ENCODE measurements at regions not wholly inside any gene's neighbourhood (a gene's known extent, or its start where the extent isn't known, plus 50 kb on each side); places are given as distances from the start of the nearest gene placed in this dataset.
"Not testable (repeated sequence)": the region's sequence is repeated elsewhere in the genome, so short reads cannot be mapped to it uniquely, and the experiment has no call there.

DNA sequence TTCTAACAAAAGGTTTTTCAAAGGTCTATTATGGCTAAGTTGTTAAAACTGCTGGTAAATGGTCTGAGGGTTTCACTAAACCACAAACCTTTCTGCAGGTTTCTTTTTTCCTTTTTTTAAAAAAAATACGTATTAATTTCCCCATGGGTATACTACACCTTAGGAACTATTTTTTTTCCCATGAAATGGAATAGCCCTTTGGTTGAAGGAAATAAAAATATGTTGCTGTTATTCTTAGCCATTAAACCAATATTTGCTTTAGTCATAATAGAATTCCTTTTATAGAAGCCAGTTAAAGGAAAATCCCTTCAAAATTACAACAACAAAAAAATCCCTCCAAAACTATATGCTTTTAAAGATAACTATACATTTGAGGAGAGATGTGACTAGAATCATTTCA, 1303.3 kb downstream of the ROBO2 start:
- Histone ChIP-seq H3K27ac (no peak overlapping the region), H3K4me1 (no peaks in the 10 kb centered on the region), H3K4me3 (no peak overlapping the region), H3K27me3 (no peaks in the 10 kb centered on the region), H3K9me3 (no peaks in the 10 kb centered on the region), H3K36me3 (no peaks in the 10 kb centered on the region)
- TF ChIP-seq, protein P1, sequence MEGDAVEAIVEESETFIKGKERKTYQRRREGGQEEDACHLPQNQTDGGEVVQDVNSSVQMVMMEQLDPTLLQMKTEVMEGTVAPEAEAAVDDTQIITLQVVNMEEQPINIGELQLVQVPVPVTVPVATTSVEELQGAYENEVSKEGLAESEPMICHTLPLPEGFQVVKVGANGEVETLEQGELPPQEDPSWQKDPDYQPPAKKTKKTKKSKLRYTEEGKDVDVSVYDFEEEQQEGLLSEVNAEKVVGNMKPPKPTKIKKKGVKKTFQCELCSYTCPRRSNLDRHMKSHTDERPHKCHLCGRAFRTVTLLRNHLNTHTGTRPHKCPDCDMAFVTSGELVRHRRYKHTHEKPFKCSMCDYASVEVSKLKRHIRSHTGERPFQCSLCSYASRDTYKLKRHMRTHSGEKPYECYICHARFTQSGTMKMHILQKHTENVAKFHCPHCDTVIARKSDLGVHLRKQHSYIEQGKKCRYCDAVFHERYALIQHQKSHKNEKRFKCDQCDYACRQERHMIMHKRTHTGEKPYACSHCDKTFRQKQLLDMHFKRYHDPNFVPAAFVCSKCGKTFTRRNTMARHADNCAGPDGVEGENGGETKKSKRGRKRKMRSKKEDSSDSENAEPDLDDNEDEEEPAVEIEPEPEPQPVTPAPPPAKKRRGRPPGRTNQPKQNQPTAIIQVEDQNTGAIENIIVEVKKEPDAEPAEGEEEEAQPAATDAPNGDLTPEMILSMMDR (IDR thresholded peaks at IDR 0.05), result no peak
- intact Hi-C loops (cut with DNase I), result no loop called here
- FAIRE-seq (no peak), DNase-seq (no peak), ATAC-seq (no peak)
- 18 to 29% methylated on average over 1 of the region's 1 CpG for WGBS, 2 donors

DNA sequence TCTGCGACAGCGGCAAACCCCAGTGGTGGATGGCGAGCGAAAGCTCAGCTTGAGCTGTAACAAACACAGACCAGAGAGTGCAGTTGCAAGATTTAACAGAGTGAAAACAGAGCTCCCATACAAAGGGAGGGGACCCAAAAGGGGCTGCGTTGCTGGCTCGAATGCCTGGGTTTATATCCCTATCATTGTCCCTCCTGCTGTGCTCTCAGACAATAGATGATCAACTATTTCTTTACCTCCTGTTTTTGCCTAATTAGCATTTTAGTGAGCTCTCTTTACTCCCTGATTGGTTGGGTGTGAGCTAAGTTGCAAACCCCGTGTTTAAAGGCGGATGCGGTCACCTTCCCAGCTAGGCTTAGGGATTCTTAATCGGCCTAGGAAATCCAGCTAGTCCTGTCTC, 1304.4 kb downstream of the ROBO2 start:
- intact Hi-C loops (cut with DNase I); H3K4me3 ChIP-seq; ATAC-seq; DNase-seq; H3K9me3 ChIP-seq; H3K27ac ChIP-seq; H3K27me3 ChIP-seq; H3K36me3 ChIP-seq; H3K4me1 ChIP-seq; FAIRE-seq: not testable (repeated sequence)
- WGBS, 2 donors, result 76 to 80% methylated on average over 10 of the region's 10 CpGs

DNA sequence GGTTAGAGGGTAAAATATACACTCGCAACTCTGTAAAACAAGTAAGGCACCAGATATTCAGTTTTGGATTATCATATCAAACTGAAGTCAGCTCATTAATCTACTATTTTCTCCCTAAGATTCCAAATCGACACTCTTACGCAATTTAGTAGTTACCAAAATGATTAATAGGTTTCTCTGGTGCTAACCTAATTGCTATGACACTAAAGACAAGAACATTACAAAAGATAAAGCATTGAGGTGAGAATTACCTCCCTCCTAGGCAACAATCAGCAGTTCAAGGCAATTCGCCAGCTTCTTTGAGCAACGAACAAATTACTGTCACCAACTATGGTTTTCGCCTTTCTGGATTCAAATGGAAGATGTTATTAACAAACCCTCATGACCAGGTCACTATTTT, 1305.0 kb downstream of the ROBO2 start:
- no peaks in the 10 kb centered on the region for H3K4me1 ChIP-seq
- no peak overlapping the region for H3K4me3 ChIP-seq
- 38 to 40% methylated on average over 6 of the region's 6 CpGs for WGBS, 2 donors
- no peaks in the 10 kb centered on the region for H3K36me3 ChIP-seq
- H3K9me3 ChIP-seq, result no peaks in the 10 kb centered on the region
- H3K27ac ChIP-seq, result no peak overlapping the region
- TF ChIP-seq, protein P1 (IDR thresholded peaks at IDR 0.05), result no peak
- FAIRE-seq, result no peak
- no peaks in the 10 kb centered on the region for H3K27me3 ChIP-seq
- intact Hi-C loops (cut with DNase I), result no loop called here
- DNase-seq, result no peak
- no peak for ATAC-seq

DNA sequence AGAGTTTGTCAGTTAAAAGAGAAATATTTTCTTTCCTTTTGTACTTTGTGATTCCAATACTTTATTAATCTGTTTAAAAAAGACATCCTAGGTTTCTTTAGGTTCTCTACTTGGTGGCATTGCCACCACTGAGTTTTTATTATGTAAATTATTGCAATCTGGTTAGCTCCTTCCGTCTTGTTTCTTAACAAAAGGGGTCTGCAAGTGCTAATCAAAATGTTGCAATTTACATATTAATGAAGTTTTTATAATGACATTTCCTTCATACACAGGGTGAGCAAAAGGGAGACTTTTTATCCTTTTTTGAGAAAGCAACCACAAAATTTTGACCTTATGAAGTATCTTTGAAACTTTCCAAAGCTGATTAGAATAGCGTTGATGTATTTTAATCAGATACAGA, 1307.3 kb downstream of the ROBO2 start:
- H3K4me3 ChIP-seq, result no peak overlapping the region
- no peak for DNase-seq
- WGBS, 2 donors, result 54% methylated on average over 2 of the region's 2 CpGs
- H3K27me3 ChIP-seq, result no peaks in the 10 kb centered on the region
- FAIRE-seq, result no peak
- TF ChIP-seq, protein P1 (IDR thresholded peaks at IDR 0.05), result no peak
- H3K36me3 ChIP-seq, result no peaks in the 10 kb centered on the region
- H3K4me1 ChIP-seq, result no peaks in the 10 kb centered on the region
- no peaks in the 10 kb centered on the region for H3K9me3 ChIP-seq
- no peak for ATAC-seq
- intact Hi-C loops (cut with DNase I), result no loop called here
- H3K27ac ChIP-seq, result no peak overlapping the region

DNA sequence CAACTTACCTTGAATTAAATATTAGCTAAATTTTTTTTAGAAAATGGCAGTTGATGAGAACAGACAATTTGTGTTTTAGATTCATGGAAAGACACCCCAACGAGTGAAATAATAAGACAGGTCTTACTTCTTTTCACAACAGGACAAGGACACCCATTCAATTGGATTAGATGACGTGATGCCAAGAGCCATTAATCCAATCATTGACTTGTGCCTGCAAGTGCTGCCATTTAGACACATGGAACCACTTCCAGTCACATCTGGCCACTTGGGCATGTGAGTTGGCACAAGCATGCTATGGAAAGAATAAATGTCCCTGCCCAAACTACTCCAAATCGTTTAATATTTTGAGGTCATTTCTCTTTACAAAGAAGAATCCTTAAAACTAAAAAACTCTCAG, 1308.8 kb downstream of the ROBO2 start:
- intact Hi-C loops (cut with DNase I), result no loop called here
- no peak for FAIRE-seq

More for the DNA sequence above, 1308.8 kb downstream of the ROBO2 start:
- no peak for ATAC-seq
- Histone ChIP-seq H3K4me1 (no peaks in the 10 kb centered on the region), H3K27ac (no peak overlapping the region), H3K27me3 (no peaks in the 10 kb centered on the region), H3K36me3 (no peaks in the 10 kb centered on the region), H3K4me3 (no peak overlapping the region), H3K9me3 (no peaks in the 10 kb centered on the region)
- 41 to 52% methylated on average over 3 of the region's 3 CpGs for WGBS, 2 donors
- TF ChIP-seq, protein P1 (IDR thresholded peaks at IDR 0.05), result no peak
- DNase-seq, result no peak

Data from pancreas (tissue), 10 donors.